GM12878 (cell line): ENCODE measurements at regions not wholly inside any gene's neighbourhood (a gene's known extent, or its start where the extent isn't known, plus 50 kb on each side); places are given as distances from the start of the nearest gene placed in this dataset.

Source experiments
- ATAC-seq: fragments of 200-7000 bp; cut with Tn5 transposase; 3 replicates; pipeline ENCODE4 v1.9.1; 2020; ENCODE audit warnings: mild to moderate bottlenecking, moderate library complexity
- BruUV-seq: library from RNA; stranded (reverse); fragments of 400-500 nt; replicated peaks from 2 replicates; lab custom pipeline; 2021; lab: Mats Ljungman, UMichigan
- CTCF ChIA-PET: fragments of 300-600 bp; sonication (Branson Sonifier 250); formaldehyde crosslinking; extraction: SDS; loops from one replicate; lab custom pipeline; 2021; ENCODE audit warnings: inconsistent platforms; lab: Yijun Ruan, JAX
- POLR2A ChIA-PET: fragments of 350-600 bp; formaldehyde crosslinking; extraction: SDS; loops from one replicate; lab custom pipeline; 2021; ENCODE audit warnings: inconsistent platforms; lab: Charles Lee
- RAD21 ChIA-PET: fragments of 300-600 bp; sonication (Branson Sonifier 250); formaldehyde crosslinking; loops from one replicate; lab custom pipeline; 2023; ENCODE audit warnings: antibody characterized with exemption; ENCODE audit not compliant: unreplicated experiment; lab: Charles Lee
- SMC1A ChIA-PET: fragments of 300-600 bp; sonication (Branson Sonifier 250); formaldehyde crosslinking; loops from one replicate; lab custom pipeline; 2023; ENCODE audit not compliant: unreplicated experiment, uncharacterized antibody; lab: Charles Lee
- DNase-seq: peaks from one replicate; pipeline ENCODE4 v3.0.0-alpha.2; 2011; ENCODE audit warnings: low read depth, low spot score
- FAIRE-seq: peaks from 3 replicates; lab custom pipeline; 2011; peaks lifted over from hg19 to GRCh38; lab: Jason Lieb, UNC
- H2AFZ ChIP-seq: 2 replicates; pipeline ENCODE4 v1.6.0; 2011; ENCODE audit warnings: low read depth, low read length, control low read depth; ENCODE audit not compliant: control insufficient read depth
- H3K27ac ChIP-seq: 2 replicates; pipeline ENCODE4 v1.5.1; 2011; ENCODE audit warnings: control low read depth; ENCODE audit not compliant: control insufficient read depth, insufficient read depth
- H3K27me3 ChIP-seq, 2 experiments: replicated peaks in 1 of 2; 2 replicates each; pipeline versions ENCODE4 v1.6.0 to v1.6.1; 2011; ENCODE audit warnings: low read length in 1 of 2; ENCODE audit not compliant: control insufficient read depth in 2 of 2, insufficient read depth in 2 of 2
- H3K36me3 ChIP-seq, 2 experiments: 2 replicates each; pipeline ENCODE4 v1.5.1; 2011; ENCODE audit warnings: low read length in 1 of 2; ENCODE audit not compliant: control insufficient read depth in 2 of 2, insufficient read depth in 2 of 2
- H3K4me1 ChIP-seq: 2 replicates; pipeline ENCODE4 v1.6.1; 2011; ENCODE audit warnings: mild to moderate bottlenecking, low read length, moderate library complexity, mixed read lengths; ENCODE audit not compliant: control insufficient read depth, insufficient read depth
- H3K4me2 ChIP-seq: 2 replicates; pipeline ENCODE4 v1.6.0; 2011; ENCODE audit warnings: control low read depth; ENCODE audit not compliant: control insufficient read depth, insufficient read depth
- H3K4me3 ChIP-seq: fragments of 200-600 bp; sonication (generic); 2 replicates; pipeline ENCODE4 v1.5.1; 2016
- H3K79me2 ChIP-seq: 2 replicates; pipeline ENCODE4 v1.6.0; 2011; ENCODE audit warnings: low read length; ENCODE audit not compliant: control insufficient read depth, insufficient read depth
- H3K9ac ChIP-seq: 2 replicates; pipeline ENCODE4 v1.8.0; 2011; ENCODE audit warnings: low read length, control low read depth, mixed read lengths; ENCODE audit not compliant: control insufficient read depth, insufficient read depth
- H3K9me3 ChIP-seq: replicated peaks from 3 replicates; pipeline ENCODE4 v1.5.1; 2011; ENCODE audit warnings: mild to moderate bottlenecking, low read length; ENCODE audit not compliant: control insufficient read depth, insufficient read depth
- H4K20me1 ChIP-seq: 2 replicates; pipeline ENCODE4 v1.6.0; 2011; ENCODE audit not compliant: control insufficient read depth, insufficient read depth
- DPF2 ChIP-seq: fragments of 450-650 bp; IDR thresholded peaks from 2 replicates; pipeline ENCODE4 v1.6.1; 2017; ENCODE audit warnings: mild to moderate bottlenecking
- EP300 ChIP-seq, 2 experiments: fragments of 150-350 bp in 1 of 2; IDR thresholded peaks; 2 replicates each; pipeline ENCODE4 v1.6.1; 2011 to 2012; ENCODE audit warnings: low read depth in 2 of 2, low read length in 2 of 2, borderline replicate concordance in 1 of 2, improper control_type of control experiment in 1 of 2, inconsistent platforms in 1 of 2; ENCODE audit not compliant: control insufficient read depth in 1 of 2
- ESRRA ChIP-seq: IDR thresholded peaks from 2 replicates; pipeline ENCODE4 v1.6.1; 2012; ENCODE audit warnings: mild to moderate bottlenecking, low read length, improper control_type of control experiment
- HDAC2 ChIP-seq: fragments of 200-600 bp; sonication (generic); IDR thresholded peaks from 2 replicates; pipeline ENCODE4 v1.6.1; 2017
- MYB ChIP-seq: fragments of 150-350 bp; IDR thresholded peaks from 2 replicates; pipeline ENCODE4 v1.6.1; 2014; ENCODE audit warnings: mild to moderate bottlenecking, low read depth, low read length, borderline replicate concordance
- MYC ChIP-seq: IDR thresholded peaks from 2 replicates; pipeline ENCODE4 v1.6.1; 2011; ENCODE audit warnings: mild to moderate bottlenecking, low read length, moderate library complexity, inconsistent platforms; ENCODE audit not compliant: insufficient read depth, insufficient replicate concordance, insufficient read length, severe bottlenecking
- RUNX3 ChIP-seq: IDR thresholded peaks from 2 replicates; pipeline ENCODE4 v1.6.1; 2012; ENCODE audit warnings: low read length, inconsistent platforms
- STAT1 ChIP-seq: fragments of 450-650 bp; conservative IDR thresholded peaks from 2 replicates; pipeline ENCODE4 v1.6.1; 2014; ENCODE audit warnings: antibody characterized with exemption, mild to moderate bottlenecking
- SUZ12 ChIP-seq: fragments of 200-600 bp; sonication (generic); IDR thresholded peaks from one replicate; pipeline ENCODE4 v1.6.1; 2018; ENCODE audit warnings: antibody characterized with exemption, mild to moderate bottlenecking; ENCODE audit not compliant: unreplicated experiment
- TCF12 ChIP-seq: IDR thresholded peaks from 2 replicates; pipeline ENCODE4 v1.6.1; 2011; ENCODE audit warnings: low read depth, mild to moderate bottlenecking, low read length
- YY1 ChIP-seq: IDR thresholded peaks from 2 replicates; pipeline ENCODE4 v1.6.1; 2011; ENCODE audit warnings: low read depth, mild to moderate bottlenecking, low read length
- WGBS: methylation state at CpG from one replicate; pipeline ENCODE4 v1.1.6; 2016; ENCODE audit warnings: low lambda C conversion rate; ENCODE audit not compliant: insufficient replicate concordance, insufficient coverage; ENCODE audit errors: missing lambda C conversion rate; 5-methylcytosine and 5-hydroxymethylcytosine counted together
- in situ Hi-C: fragments of 300-500 bp; cut with MboI; formaldehyde crosslinking; loops from 9 replicates; pipeline ENCODE4 v1.14.3; 2018; ENCODE audit warnings: mixed read lengths
- intact Hi-C: fragments of 100-400 bp; cut with micrococcal nuclease; formaldehyde crosslinking; loops from one replicate; pipeline ENCODE4 v1.14.2; 2022; ENCODE audit not compliant: unreplicated experiment
- TF ChIP-seq, protein P1 (sequence below): IDR thresholded peaks from 2 replicates; pipeline ENCODE4 v1.6.1; 2012; ENCODE audit warnings: low read depth, low read length, improper control_type of control experiment
- TF ChIP-seq, protein P2 (sequence below): fragments of 450-650 bp; IDR thresholded peaks from 2 replicates; pipeline ENCODE4 v1.6.1; 2017; ENCODE audit warnings: borderline replicate concordance

DNA sequence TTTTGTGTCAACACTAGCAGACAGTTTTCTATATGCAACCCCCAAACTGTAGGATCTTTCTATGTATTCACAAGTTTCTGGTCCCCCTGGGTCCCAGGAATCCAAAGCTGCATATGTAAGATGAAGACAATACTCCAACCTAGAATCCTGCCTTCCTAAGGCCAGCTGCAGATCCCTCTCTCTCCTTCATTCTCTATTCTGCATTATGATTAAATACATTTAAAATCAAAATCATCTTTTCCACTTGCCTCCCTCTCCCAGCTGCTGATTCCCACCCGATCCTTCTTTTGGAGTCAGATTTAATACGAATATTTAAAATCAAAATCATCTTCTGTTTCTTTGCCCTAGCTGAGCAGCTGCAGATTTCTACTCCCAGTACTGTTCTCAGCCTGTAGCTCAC is 783.0 kb upstream of the ZEB2 start:
- no peak for TF ChIP-seq HDAC2
- no peak for TF ChIP-seq SUZ12
- TF ChIP-seq YY1: no peak
- no peak for TF ChIP-seq RUNX3
- no peak for TF ChIP-seq DPF2
- no peak for TF ChIP-seq STAT1
- no peak for TF ChIP-seq ESRRA
- no peak for TF ChIP-seq TCF12
- TF ChIP-seq MYB: no peak
- no peak for TF ChIP-seq EP300 (IDR thresholded peaks at IDR 0.05; ENCODE audit: borderline replicate concordance in 1 of 2, control insufficient read depth in 1 of 2, low read depth in 2 of 2, low read length in 2 of 2)
- TF ChIP-seq, protein P1, sequence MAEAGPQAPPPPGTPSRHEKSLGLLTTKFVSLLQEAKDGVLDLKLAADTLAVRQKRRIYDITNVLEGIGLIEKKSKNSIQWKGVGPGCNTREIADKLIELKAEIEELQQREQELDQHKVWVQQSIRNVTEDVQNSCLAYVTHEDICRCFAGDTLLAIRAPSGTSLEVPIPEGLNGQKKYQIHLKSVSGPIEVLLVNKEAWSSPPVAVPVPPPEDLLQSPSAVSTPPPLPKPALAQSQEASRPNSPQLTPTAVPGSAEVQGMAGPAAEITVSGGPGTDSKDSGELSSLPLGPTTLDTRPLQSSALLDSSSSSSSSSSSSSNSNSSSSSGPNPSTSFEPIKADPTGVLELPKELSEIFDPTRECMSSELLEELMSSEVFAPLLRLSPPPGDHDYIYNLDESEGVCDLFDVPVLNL: no peak
- TF ChIP-seq MYC: no peak
- TF ChIP-seq, protein P2, sequence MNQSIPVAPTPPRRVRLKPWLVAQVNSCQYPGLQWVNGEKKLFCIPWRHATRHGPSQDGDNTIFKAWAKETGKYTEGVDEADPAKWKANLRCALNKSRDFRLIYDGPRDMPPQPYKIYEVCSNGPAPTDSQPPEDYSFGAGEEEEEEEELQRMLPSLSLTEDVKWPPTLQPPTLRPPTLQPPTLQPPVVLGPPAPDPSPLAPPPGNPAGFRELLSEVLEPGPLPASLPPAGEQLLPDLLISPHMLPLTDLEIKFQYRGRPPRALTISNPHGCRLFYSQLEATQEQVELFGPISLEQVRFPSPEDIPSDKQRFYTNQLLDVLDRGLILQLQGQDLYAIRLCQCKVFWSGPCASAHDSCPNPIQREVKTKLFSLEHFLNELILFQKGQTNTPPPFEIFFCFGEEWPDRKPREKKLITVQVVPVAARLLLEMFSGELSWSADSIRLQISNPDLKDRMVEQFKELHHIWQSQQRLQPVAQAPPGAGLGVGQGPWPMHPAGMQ: no peak
- FAIRE-seq (no peak), ATAC-seq (no peak), DNase-seq (no peak)
- BruUV-seq: no TSS peak
- Histone ChIP-seq H3K9me3 (no peaks in the 10 kb centered on the region), H3K36me3 (no peaks in the 10 kb centered on the region), H3K79me2 (no peaks in the 10 kb centered on the region), H3K4me2 (no peak overlapping the region), H3K4me3 (no peak overlapping the region), H3K9ac (no peak overlapping the region), H3K27me3 (no peaks in the 10 kb centered on the region; a peak in 1 of 4 replicates), H3K4me1 (no peaks in the 10 kb centered on the region), H3K27ac (no peak overlapping the region), H2AFZ (no peak overlapping the region), H4K20me1 (no peaks in the 10 kb centered on the region)
- 13% methylated on average over 2 of the region's 2 CpGs for WGBS
- ChIA-PET SMC1A (no interaction called here), POLR2A (no interaction called here), CTCF (no interaction called here), RAD21 (no interaction called here)
- in situ Hi-C loops: no loop called here
- intact Hi-C loops: no loop called here
